ENCODE measurements at regions not wholly inside any gene's neighbourhood (a gene's known extent, or its start where the extent isn't known, plus 50 kb on each side); places are given as distances from the start of the nearest gene placed in this dataset.

DNA sequence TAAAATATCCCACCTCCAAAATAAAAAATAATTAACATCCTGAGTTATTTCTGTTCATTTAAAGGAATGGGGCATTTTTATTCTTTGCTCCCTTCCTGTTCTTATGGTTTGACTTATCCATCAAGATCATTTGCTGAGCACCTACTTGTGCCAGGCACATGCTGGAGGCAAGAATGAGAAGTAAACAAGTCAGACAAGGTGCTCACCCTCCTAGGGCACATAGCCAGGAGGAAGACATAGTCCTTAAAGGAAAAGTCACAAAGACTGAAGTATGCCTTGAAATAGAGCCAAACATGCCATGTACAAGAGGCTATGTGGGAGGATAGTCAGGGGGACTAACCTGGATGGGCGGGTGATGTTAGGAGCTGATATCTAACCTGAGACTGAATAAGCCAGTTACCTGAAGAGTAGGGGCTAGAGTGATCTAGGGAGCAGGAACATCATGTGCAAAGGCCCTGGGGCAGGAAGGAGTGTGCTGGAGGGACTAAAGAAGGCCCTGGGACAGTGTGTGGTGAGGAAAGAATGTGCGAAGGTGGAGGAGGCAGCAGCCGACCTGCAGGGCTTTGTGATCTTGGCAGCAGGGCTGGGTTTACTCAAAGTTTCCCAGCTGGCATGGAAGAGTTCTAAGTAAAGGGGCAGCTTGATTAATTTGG is 233.5 kb downstream of the MATN1 start:
- Mint-ChIP-seq H3K9me3 (peaks cover 57% of the 10 kb centered on the region), H3K4me1 (no peaks in the 10 kb centered on the region), H3K27ac (no peak overlapping the region), H3K36me3 (ENCODE audit: low read depth) (no peaks in the 10 kb centered on the region), H3K4me3 (no peak overlapping the region), H3K27me3 (ENCODE audit: insufficient read depth) (peaks cover 10% of the 10 kb centered on the region)
- TF ChIP-seq, protein P1, sequence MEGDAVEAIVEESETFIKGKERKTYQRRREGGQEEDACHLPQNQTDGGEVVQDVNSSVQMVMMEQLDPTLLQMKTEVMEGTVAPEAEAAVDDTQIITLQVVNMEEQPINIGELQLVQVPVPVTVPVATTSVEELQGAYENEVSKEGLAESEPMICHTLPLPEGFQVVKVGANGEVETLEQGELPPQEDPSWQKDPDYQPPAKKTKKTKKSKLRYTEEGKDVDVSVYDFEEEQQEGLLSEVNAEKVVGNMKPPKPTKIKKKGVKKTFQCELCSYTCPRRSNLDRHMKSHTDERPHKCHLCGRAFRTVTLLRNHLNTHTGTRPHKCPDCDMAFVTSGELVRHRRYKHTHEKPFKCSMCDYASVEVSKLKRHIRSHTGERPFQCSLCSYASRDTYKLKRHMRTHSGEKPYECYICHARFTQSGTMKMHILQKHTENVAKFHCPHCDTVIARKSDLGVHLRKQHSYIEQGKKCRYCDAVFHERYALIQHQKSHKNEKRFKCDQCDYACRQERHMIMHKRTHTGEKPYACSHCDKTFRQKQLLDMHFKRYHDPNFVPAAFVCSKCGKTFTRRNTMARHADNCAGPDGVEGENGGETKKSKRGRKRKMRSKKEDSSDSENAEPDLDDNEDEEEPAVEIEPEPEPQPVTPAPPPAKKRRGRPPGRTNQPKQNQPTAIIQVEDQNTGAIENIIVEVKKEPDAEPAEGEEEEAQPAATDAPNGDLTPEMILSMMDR (conservative IDR thresholded peaks at IDR 0.05) = no peak
- Histone ChIP-seq H3K4me3 (ENCODE audit: low read length) (no peak overlapping the region), H3K4me1 (ENCODE audit: control insufficient read depth, insufficient read depth, low read length) (no peaks in the 10 kb centered on the region), H3K36me3 (ENCODE audit: control insufficient read depth, insufficient read depth, low read length) (no peaks in the 10 kb centered on the region), H3K9me3 (ENCODE audit: control insufficient read depth, low read length) (peaks cover 4% of the 10 kb centered on the region), H3K9ac (ENCODE audit: extremely low read depth, low read length, poor library complexity, severe bottlenecking) (no peak overlapping the region), H3K27ac (ENCODE audit: low read depth, low read length) (no peak overlapping the region), H3K27me3 (ENCODE audit: control insufficient read depth, insufficient read depth, low read length, poor library complexity, severe bottlenecking) (no peaks in the 10 kb centered on the region)
- DNase-seq = no peak
- WGBS, 2 experiments (ENCODE audit: insufficient coverage in 1 of 2, insufficient read length in 1 of 2) = 91 to 97% methylated on average over 3 of the region's 3 CpGs

GRCh38 chr1:30488324-30488913 is 235.0 kb downstream of the MATN1 start:
- H3K27ac Mint-ChIP-seq = no peak overlapping the region
- peaks cover 15% of the 10 kb centered on the region for H3K9me3 ChIP-seq (ENCODE audit: control insufficient read depth, low read length)
- no peak overlapping the region for H3K9ac ChIP-seq (ENCODE audit: extremely low read depth, low read length, poor library complexity, severe bottlenecking)
- H3K4me3 Mint-ChIP-seq = no peak overlapping the region
- H3K27me3 ChIP-seq (ENCODE audit: control insufficient read depth, insufficient read depth, low read length, poor library complexity, severe bottlenecking) = no peaks in the 10 kb centered on the region
- no peaks in the 10 kb centered on the region for H3K36me3 ChIP-seq (ENCODE audit: control insufficient read depth, insufficient read depth, low read length)
- no peak overlapping the region for H3K4me3 ChIP-seq (ENCODE audit: low read length)
- H3K36me3 Mint-ChIP-seq (ENCODE audit: low read depth) = no peaks in the 10 kb centered on the region
- peaks cover 8% of the 10 kb centered on the region for H3K27me3 Mint-ChIP-seq (ENCODE audit: insufficient read depth)
- DNase-seq = no peak
- H3K4me1 Mint-ChIP-seq = no peaks in the 10 kb centered on the region
- peaks cover 57% of the 10 kb centered on the region for H3K9me3 Mint-ChIP-seq
- H3K4me1 ChIP-seq (ENCODE audit: control insufficient read depth, insufficient read depth, low read length) = no peaks in the 10 kb centered on the region
- no peak overlapping the region for H3K27ac ChIP-seq (ENCODE audit: low read depth, low read length)
- TF ChIP-seq, protein P1 (conservative IDR thresholded peaks at IDR 0.05) = no peak

DNA sequence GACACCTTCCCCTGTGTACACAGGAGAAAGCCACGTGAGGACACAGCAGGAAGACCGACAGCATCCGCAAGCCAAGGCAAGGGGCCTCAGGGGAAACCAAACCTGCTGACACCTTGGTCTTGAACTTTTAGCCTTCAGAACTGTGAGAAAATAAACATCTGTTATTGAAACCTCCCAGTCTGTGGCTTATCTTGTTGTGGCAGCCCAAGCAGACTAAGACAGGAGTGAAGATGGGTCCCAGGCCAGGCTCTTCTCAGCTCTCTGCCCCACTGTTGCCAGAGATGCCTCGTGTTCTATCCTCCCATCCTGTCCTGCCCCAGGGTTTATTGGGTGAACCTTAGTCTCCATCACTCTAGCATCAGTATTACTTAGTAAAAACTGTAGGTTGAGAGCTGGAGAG is 236.3 kb downstream of the MATN1 start:
- Mint-ChIP-seq H3K27ac (no peak overlapping the region), H3K4me1 (no peaks in the 10 kb centered on the region), H3K36me3 (ENCODE audit: low read depth) (no peaks in the 10 kb centered on the region), H3K27me3 (ENCODE audit: insufficient read depth) (peaks cover 7% of the 10 kb centered on the region), H3K9me3 (peaks cover 57% of the 10 kb centered on the region), H3K4me3 (no peak overlapping the region)
- Histone ChIP-seq H3K36me3 (ENCODE audit: control insufficient read depth, insufficient read depth, low read length) (no peaks in the 10 kb centered on the region), H3K4me3 (ENCODE audit: low read length) (no peak overlapping the region), H3K9me3 (ENCODE audit: control insufficient read depth, low read length) (peaks cover 27% of the 10 kb centered on the region), H3K27ac (ENCODE audit: low read depth, low read length) (no peak overlapping the region), H3K27me3 (ENCODE audit: control insufficient read depth, insufficient read depth, low read length, poor library complexity, severe bottlenecking) (no peaks in the 10 kb centered on the region), H3K4me1 (ENCODE audit: control insufficient read depth, insufficient read depth, low read length) (no peaks in the 10 kb centered on the region), H3K9ac (ENCODE audit: extremely low read depth, low read length, poor library complexity, severe bottlenecking) (no peak overlapping the region)
- TF ChIP-seq, protein P1 (conservative IDR thresholded peaks at IDR 0.05) = no peak
- 87 to 93% methylated on average over 3 to 4 of the region's 4 CpGs for WGBS, 2 experiments (ENCODE audit: insufficient coverage in 1 of 2, insufficient read length in 1 of 2)
- no peak for DNase-seq

All from endodermal cell (in vitro differentiated cells).